ENCODE measurements at regions not wholly inside any gene's neighbourhood (a gene's known extent, or its start where the extent isn't known, plus 50 kb on each side); places are given as distances from the start of the nearest gene placed in this dataset.

GRCh38 chr10:109200646-109201045, 722.7 kb downstream of the XPNPEP1 start:
- no peak for DNase-seq (ENCODE audit: low spot score)

GRCh38 chr10:109191823-109192222, 731.5 kb downstream of the XPNPEP1 start:
- DNase-seq (ENCODE audit: low spot score), result no peak

DNA sequence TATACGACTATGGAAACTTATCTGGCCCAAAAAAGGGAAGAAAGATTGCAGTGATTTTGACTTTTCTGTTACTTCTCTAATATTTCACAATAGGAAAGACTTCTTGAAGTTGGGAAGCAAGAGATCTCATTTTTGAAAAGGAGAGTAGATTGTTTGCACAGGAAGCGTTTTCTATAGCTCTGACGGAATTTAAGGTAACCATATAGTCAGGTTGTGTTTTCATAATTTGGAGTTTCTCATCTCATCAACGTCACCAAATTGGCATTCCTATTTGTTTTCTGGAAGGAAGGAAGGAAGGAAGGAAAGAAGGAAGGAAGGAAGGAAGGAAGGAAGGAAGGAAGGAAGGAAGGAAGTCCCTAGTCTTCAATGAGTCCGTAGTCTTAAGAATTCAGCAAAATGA, 732.0 kb downstream of the XPNPEP1 start:
- DNase-seq (ENCODE audit: low spot score), result no peak

GRCh38 chr10:109187677-109188076, 735.6 kb downstream of the XPNPEP1 start:
- no peak for DNase-seq (ENCODE audit: low spot score)

- DNase-seq (ENCODE audit: low spot score), result no peak
Measured at GRCh38 chr10:109183366-109183765, 739.9 kb downstream of the XPNPEP1 start.

DNA sequence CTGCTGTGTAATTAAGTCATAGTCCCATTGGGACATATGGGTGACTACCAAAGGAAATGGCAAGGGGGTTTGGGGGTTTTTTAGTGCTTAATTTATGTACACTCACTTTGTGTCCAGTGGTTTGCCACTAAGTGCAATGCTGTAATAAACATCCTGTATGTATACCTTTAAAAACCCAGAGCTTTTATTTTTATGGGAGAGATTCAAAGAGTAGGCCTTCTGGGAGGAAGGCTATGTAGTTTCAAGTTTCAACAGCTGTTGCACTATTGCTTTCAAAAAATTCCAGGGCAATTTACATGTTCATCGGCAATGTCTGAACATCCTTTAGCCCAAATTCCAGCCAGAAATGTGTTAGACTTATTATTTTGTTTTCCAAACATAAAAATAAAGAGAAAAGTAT, 744.7 kb downstream of the XPNPEP1 start:
- no peak for DNase-seq (ENCODE audit: low spot score)

GRCh38 chr10:109174526-109174925, 748.8 kb downstream of the XPNPEP1 start:
- no peak for DNase-seq (ENCODE audit: low spot score)

- no peak for DNase-seq (ENCODE audit: low spot score)
Measured at GRCh38 chr10:109173937-109174336, 749.4 kb downstream of the XPNPEP1 start.

DNA sequence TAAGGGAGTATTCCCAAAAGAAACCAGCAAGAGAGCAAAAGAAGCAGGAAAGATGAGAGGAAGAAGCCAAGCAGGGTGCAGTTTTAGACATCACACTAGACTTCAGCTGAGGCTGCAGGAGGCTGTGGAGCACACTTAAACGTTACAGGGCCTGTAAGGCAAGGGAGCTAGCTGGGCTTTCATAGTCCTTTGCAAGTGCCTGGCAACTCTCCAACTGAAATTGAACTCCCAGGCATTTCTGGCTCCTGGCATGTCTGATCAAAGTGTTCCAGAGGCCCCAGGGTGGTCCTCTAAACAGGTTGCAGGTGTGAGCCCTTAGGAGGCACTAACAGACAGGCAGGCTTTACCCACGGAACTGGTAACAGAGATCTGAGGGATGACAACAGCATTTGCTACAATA, 750.2 kb downstream of the XPNPEP1 start:
- no peak for DNase-seq (ENCODE audit: low spot score)

GRCh38 chr10:109166935-109167334, 756.4 kb downstream of the XPNPEP1 start:
- no peak for DNase-seq (ENCODE audit: low spot score)

GRCh38 chr10:109159351-109159750, 764.0 kb downstream of the XPNPEP1 start:
- no peak for DNase-seq (ENCODE audit: low spot score)

- no peak for DNase-seq (ENCODE audit: low spot score)
Measured at GRCh38 chr10:109156396-109156795, 766.9 kb downstream of the XPNPEP1 start.

DNA sequence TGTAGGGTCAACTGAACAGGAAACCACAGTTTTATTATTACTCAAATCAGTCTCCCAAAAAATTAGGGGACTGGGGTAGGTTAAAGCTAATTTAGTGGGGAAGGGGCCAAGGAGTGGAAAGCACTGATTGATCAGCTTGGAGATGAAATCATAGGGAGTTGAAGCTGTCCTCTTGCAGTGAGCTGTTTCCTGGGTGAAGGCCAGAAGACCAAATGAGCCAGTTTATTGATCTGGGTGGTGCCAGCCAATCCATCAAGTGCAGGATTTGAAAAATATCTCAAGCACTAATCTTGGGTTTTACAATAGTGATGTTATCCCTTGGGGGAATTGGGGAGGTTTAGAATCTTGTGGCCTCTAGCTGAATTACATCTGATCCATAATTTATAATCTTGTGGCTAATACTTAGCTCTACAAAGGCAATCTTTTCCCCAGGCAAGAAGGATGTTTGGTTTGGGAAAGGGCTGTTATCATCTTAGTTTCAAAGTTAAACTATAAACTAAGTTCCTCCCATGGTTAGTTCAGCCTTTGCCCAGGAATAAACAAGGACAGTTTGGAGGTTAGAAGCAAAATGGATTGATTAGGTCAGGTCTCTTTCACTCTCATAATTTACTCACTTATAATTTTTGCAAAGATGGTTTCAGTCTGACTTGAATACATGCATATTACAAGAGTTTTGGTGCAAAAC, 773.5 kb downstream of the XPNPEP1 start:
- no peak for DNase-seq (ENCODE audit: low spot score)

DNA sequence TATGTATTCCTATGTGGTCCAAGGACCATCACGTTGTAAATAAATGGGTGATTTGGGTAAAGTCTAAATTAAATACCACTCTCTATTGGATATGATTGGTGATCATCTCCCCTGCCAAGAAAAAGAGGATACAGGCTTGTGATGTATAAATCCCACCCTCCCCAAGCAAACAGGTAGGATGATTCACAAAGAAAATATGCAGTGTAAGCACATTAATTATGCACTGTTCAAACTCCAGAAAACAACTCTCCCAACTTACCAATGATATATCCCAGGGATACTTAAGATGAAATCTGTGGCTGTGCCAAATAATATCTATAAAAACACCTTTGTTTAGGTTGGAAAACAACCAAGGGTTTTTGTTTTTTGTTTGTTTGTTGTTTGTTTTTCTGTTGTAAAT, 795.9 kb downstream of the XPNPEP1 start:
- DNase-seq (ENCODE audit: low spot score), result no peak

- no peak for DNase-seq (ENCODE audit: low spot score)
Measured at GRCh38 chr10:109126541-109126940, 796.8 kb downstream of the XPNPEP1 start.

DNA sequence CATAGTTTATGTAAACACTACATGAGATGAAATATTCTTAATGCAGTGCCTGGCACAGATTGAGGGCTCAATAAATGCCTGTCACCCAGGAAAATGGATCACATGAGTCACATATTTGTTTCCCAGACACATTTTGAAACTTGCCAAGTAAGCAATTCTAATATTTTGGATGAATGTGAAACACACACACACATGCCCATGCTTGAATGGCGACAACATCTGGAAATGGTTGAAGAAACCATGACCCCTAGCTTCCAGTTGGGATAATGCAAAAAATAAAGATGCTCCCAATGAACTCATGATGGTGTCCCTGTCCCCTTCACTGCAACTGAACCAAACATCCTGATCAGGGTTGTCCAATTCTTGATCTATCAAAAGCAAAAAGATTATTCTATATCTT, 797.3 kb downstream of the XPNPEP1 start:
- no peak for DNase-seq (ENCODE audit: low spot score)

- no peak for DNase-seq (ENCODE audit: low spot score)
Measured at GRCh38 chr10:109115179-109115578, 808.1 kb downstream of the XPNPEP1 start.

- no peak for DNase-seq (ENCODE audit: low spot score)
Measured at GRCh38 chr10:109114579-109114978, 808.7 kb downstream of the XPNPEP1 start.

- DNase-seq (ENCODE audit: low spot score), result no peak
Measured at GRCh38 chr10:109106604-109107003, 816.7 kb downstream of the XPNPEP1 start.

- DNase-seq (ENCODE audit: low spot score), result no peak
Measured at GRCh38 chr10:109105725-109106124, 817.6 kb downstream of the XPNPEP1 start.

DNA sequence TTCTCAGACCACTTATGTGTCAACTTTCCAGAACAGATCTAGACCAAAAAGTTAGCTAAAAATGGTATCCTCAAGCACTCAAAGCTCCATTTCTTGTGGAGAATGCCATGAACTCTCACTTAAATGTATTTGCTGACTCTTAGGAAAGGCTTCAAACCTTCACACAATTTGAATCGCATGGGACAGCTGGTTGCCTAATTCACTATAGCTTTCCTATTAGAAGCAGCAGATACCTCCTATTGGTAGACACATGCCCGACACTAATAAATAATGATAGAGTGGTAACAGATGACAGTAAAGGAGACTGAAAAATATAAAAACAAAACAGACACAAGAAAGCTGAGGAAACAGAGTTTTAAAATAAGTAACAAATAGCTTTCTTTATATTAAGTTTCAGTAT, 818.5 kb downstream of the XPNPEP1 start:
- no peak for DNase-seq (ENCODE audit: low spot score)

DNA sequence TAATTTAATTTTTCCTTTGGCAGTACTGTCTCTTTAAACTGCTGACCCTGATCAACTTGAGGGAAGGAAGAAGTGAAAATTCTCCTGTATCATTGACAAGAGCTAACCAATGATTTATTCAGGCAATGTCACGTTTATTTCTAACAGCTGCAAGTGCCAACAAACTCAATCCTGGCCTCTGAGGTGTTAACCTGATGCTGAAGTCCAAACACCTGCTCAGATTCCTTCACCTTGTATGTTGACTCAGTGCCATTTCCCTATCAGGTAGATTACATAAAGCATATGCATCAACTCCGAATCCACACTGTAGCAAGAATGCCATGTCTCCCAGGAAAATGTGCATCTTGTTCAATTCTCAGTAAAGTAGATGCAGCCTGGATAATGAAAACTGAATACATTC, 820.0 kb downstream of the XPNPEP1 start:
- no peak for DNase-seq (ENCODE audit: low spot score)

GRCh38 chr10:109089779-109090178, 833.5 kb downstream of the XPNPEP1 start:
- no peak for DNase-seq (ENCODE audit: low spot score)

DNA sequence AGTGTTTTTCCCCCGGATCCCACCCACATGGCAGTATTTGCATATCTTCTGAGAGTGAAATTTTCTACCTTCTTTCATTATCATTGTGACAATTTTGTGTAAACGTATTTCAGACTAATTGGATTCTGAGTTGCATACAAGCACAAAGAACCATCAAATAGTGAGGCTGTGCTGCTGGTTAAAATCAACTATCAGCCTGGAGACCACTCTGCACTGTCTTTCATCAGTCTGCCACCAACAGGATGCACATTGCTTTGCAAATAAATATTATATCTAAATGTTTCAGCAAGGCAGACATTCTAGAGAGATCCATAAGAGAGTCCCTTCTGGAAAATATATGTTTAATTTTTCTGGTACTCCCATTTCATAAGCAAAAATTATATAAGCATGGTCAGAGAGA, 851.8 kb downstream of the XPNPEP1 start:
- DNase-seq (ENCODE audit: low spot score), result no peak

DNA sequence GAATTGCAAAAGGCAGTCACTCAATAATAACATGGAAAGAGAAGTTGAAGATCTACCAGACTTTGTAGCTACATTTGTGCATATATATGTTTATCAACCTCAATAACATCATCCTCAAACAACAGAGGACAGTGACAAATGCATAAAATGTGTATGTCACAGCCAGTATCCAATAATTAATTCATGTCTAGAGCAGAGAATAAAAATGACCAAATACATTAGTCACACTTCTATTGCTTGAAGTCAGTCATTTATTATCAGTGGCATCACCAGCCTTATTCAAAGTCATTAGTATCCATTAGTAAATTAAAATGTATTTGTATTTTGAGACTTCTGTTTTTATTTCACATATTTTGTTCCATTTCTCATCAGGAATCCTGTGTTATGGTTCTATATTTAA, 852.8 kb downstream of the XPNPEP1 start:
- DNase-seq (ENCODE audit: low spot score), result no peak

Data from ecto neural progenitor cell (in vitro differentiated cells).